MCF 10A (cell line): ENCODE measurements at regions not wholly inside any gene's neighbourhood (a gene's known extent, or its start where the extent isn't known, plus 50 kb on each side); places are given as distances from the start of the nearest gene placed in this dataset.

Experiments
- BruUV-seq: library from RNA; stranded (reverse); fragments of 400-500 nt; replicated peaks from 2 replicates; lab custom pipeline; 2021; lab: Mats Ljungman, UMichigan
- CTCF ChIA-PET: fragments of 300-600 bp; sonication (Branson Sonifier 250); formaldehyde crosslinking; extraction: SDS; loops from one replicate; lab custom pipeline; 2021; ENCODE audit warnings: antibody characterized with exemption, inconsistent platforms; lab: Yijun Ruan, JAX
- POLR2A ChIA-PET: fragments of 300-600, 350-650 bp; sonication (Branson Sonifier 250); formaldehyde crosslinking; extraction: SDS; loops from one replicate; lab custom pipeline; 2020; ENCODE audit warnings: antibody characterized with exemption, inconsistent platforms; lab: Yijun Ruan, JAX
- DNase-seq: peaks from one replicate; pipeline ENCODE4 v3.0.0-alpha.2; 2018; ENCODE audit not compliant: unreplicated experiment
- H3K27ac Mint-ChIP-seq: one replicate; pipeline ENCODE4 v1.8.0; 2022; ENCODE audit warnings: mild to moderate bottlenecking, low read depth, mixed read lengths; ENCODE audit not compliant: unreplicated experiment
- H3K27me3 Mint-ChIP-seq: one replicate; pipeline ENCODE4 v1.8.0; 2022; ENCODE audit warnings: mixed read lengths; ENCODE audit not compliant: insufficient read depth, unreplicated experiment
- H3K36me3 Mint-ChIP-seq: one replicate; pipeline ENCODE4 v1.8.0; 2022; ENCODE audit warnings: mild to moderate bottlenecking, moderate library complexity, mixed read lengths; ENCODE audit not compliant: insufficient read depth, unreplicated experiment
- H3K4me1 Mint-ChIP-seq: one replicate; pipeline ENCODE4 v1.8.0; 2022; ENCODE audit warnings: mixed read lengths; ENCODE audit not compliant: insufficient read depth, unreplicated experiment
- H3K4me3 Mint-ChIP-seq: one replicate; pipeline ENCODE4 v1.8.0; 2022; ENCODE audit warnings: mild to moderate bottlenecking, moderate library complexity, mixed read lengths; ENCODE audit not compliant: unreplicated experiment
- H3K9me3 Mint-ChIP-seq: one replicate; pipeline ENCODE4 v1.8.0; 2022; ENCODE audit warnings: mixed read lengths; ENCODE audit not compliant: unreplicated experiment
- intact Hi-C: fragments of 100-400 bp; cut with micrococcal nuclease; formaldehyde crosslinking; loops from 2 replicates; pipeline ENCODE4 v1.14.1; 2022
- TF ChIP-seq, protein P1 (sequence below): fragments of 200-600 bp; IDR thresholded peaks from one replicate; pipeline ENCODE4 v1.8.0; 2022; ENCODE audit warnings: antibody characterized with exemption, mild to moderate bottlenecking; ENCODE audit not compliant: unreplicated experiment

DNA sequence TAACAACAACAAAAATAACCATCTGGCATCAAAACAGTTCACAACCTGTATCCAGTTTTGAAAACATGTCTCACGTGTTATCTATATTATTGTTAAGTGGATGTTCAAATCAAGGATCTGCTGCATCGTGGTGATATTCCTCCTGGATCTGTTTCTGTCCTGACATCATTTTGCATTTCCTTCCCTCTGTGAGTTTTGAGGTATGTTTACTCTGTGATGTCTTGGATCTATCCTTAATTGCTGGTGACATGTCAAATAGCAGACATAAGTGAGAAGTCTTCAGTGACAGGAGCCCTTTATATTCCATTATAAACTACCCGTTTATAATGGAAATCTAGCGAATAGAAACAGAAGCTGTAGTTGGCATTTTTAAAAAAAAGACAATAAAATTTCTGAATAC, 381.8 kb upstream of the NOX3 start:
- no peaks in the 10 kb centered on the region for H3K4me1 Mint-ChIP-seq
- BruUV-seq, result no TSS peak
- H3K36me3 Mint-ChIP-seq, result no peaks in the 10 kb centered on the region
- no peak for DNase-seq
- H3K4me3 Mint-ChIP-seq, result no peak overlapping the region
- no peaks in the 10 kb centered on the region for H3K9me3 Mint-ChIP-seq
- TF ChIP-seq, protein P1, sequence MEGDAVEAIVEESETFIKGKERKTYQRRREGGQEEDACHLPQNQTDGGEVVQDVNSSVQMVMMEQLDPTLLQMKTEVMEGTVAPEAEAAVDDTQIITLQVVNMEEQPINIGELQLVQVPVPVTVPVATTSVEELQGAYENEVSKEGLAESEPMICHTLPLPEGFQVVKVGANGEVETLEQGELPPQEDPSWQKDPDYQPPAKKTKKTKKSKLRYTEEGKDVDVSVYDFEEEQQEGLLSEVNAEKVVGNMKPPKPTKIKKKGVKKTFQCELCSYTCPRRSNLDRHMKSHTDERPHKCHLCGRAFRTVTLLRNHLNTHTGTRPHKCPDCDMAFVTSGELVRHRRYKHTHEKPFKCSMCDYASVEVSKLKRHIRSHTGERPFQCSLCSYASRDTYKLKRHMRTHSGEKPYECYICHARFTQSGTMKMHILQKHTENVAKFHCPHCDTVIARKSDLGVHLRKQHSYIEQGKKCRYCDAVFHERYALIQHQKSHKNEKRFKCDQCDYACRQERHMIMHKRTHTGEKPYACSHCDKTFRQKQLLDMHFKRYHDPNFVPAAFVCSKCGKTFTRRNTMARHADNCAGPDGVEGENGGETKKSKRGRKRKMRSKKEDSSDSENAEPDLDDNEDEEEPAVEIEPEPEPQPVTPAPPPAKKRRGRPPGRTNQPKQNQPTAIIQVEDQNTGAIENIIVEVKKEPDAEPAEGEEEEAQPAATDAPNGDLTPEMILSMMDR, result no peak
- intact Hi-C loops, result no loop called here
- ChIA-PET CTCF (no interaction called here), POLR2A (interaction anchor here (0.6 kb wide), 1 partner anchor 1380 kb away, joined by 3 read pairs; no protein-coding TSS in a partner anchor)
- no peaks in the 10 kb centered on the region for H3K27me3 Mint-ChIP-seq
- no peak overlapping the region for H3K27ac Mint-ChIP-seq

DNA sequence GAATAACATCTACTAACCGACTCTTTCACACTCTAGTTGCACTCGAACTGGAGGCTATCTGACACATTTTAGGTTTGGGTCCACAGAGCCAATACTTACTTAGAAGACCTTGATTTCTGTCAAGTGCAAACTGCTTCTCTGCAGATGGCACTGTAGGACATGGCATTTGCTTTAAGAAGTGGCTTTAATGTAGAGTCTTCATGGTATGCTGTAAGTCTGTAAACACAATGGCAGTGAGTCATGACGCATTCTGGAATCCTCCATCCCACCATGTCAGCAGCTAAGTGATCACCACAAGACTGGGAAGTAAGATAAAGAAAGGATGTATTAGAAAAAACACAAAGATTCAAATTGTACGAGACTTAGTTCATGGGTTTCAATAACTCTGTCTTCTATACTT, 377.0 kb upstream of the NOX3 start:
- Mint-ChIP-seq H3K27me3 (no peaks in the 10 kb centered on the region), H3K27ac (no peak overlapping the region), H3K4me1 (peaks cover 4% of the 10 kb centered on the region), H3K36me3 (no peaks in the 10 kb centered on the region), H3K4me3 (no peak overlapping the region), H3K9me3 (no peaks in the 10 kb centered on the region)
- DNase-seq, result peak; percentile 14
- ChIA-PET POLR2A (no interaction called here), CTCF (no interaction called here)
- no TSS peak for BruUV-seq
- TF ChIP-seq, protein P1, result no peak
- intact Hi-C loops, result no loop called here

DNA sequence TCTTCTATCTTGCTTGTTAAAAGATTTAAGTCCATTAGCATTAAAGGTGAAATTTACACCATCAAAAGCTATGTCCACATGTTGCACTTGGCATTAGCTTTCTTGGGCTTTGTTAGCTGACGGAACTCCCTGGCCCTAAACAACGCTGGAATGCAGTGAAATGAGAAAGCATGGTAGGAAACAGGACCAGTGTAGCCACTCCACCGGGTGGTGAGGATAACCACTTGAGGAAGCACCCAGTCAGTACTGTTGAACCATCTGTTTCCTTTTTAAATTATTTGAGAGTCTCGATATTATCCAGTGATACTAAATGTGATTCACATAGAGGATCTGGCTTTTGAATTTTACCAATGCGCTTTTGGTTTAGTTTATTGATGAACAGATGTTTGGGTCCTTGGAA, 374.9 kb upstream of the NOX3 start:
- ChIA-PET POLR2A (interaction anchor here (0.7 kb wide), 1 partner anchor 60 kb away, joined by 3 read pairs; no protein-coding TSS in a partner anchor), CTCF (no interaction called here)
- H3K4me3 Mint-ChIP-seq, result no peak overlapping the region
- H3K9me3 Mint-ChIP-seq, result no peaks in the 10 kb centered on the region
- H3K4me1 Mint-ChIP-seq, result peaks cover 4% of the 10 kb centered on the region
- H3K27ac Mint-ChIP-seq, result no peak overlapping the region
- no peaks in the 10 kb centered on the region for H3K27me3 Mint-ChIP-seq
- H3K36me3 Mint-ChIP-seq, result no peaks in the 10 kb centered on the region
- intact Hi-C loops, result no loop called here
- DNase-seq, result no peak
- TF ChIP-seq, protein P1, result no peak
- BruUV-seq, result no TSS peak

DNA sequence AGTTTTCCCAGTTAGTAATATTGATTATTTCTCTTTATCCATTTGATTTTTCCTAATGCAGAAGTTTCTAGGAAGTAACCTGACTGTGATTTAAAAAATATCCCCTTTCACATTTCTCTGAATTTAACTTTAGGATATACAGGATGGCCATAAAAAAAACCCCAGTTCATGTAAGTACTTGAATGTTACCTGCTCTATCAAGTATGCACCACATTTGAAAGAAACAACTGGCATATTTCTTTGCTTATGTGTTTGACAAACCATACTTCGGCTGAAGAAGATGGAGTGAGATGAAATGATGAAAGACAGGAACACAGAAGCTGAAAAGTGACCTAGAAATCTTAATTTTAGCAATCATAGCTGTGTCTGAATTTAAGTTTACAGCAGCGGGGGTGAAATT, 374.0 kb upstream of the NOX3 start:
- DNase-seq, result no peak
- TF ChIP-seq, protein P1, result no peak
- no peak overlapping the region for H3K27ac Mint-ChIP-seq
- intact Hi-C loops, result no loop called here
- no peaks in the 10 kb centered on the region for H3K27me3 Mint-ChIP-seq
- BruUV-seq, result no TSS peak
- POLR2A ChIA-PET, result interaction anchor here (0.6 to 0.7 kb wide), 2 partner anchors 9 to 28 kb away, joined by 3 read pairs; no protein-coding TSS in a partner anchor
- H3K4me1 Mint-ChIP-seq, result peaks cover 4% of the 10 kb centered on the region
- no peaks in the 10 kb centered on the region for H3K9me3 Mint-ChIP-seq
- CTCF ChIA-PET, result interaction anchor here (0.8 kb wide), 1 partner anchor 13 kb away, joined by 3 read pairs; no protein-coding TSS in a partner anchor
- no peak overlapping the region for H3K4me3 Mint-ChIP-seq
- no peaks in the 10 kb centered on the region for H3K36me3 Mint-ChIP-seq
